Fibroblast of mammary gland (primary cell): ENCODE measurements at regions not wholly inside any gene's neighbourhood (a gene's known extent, or its start where the extent isn't known, plus 50 kb on each side); places are given as distances from the start of the nearest gene placed in this dataset.

Experiments used
- DNase-seq: peaks from one replicate; pipeline ENCODE4 v3.0.0-alpha.2; 2010; ENCODE audit warnings: low read depth
- H3K4me3 ChIP-seq: 2 replicates; pipeline ENCODE4 v1.5.1; 2011; ENCODE audit warnings: low read depth, mild to moderate bottlenecking, low read length, moderate library complexity; ENCODE audit not compliant: control insufficient read depth
- TF ChIP-seq, protein P1 (sequence below): conservative IDR thresholded peaks from 2 replicates; pipeline ENCODE4 v1.5.1; 2011; ENCODE audit warnings: low read depth, low read length, inconsistent platforms; ENCODE audit not compliant: control insufficient read depth, insufficient read depth

DNA sequence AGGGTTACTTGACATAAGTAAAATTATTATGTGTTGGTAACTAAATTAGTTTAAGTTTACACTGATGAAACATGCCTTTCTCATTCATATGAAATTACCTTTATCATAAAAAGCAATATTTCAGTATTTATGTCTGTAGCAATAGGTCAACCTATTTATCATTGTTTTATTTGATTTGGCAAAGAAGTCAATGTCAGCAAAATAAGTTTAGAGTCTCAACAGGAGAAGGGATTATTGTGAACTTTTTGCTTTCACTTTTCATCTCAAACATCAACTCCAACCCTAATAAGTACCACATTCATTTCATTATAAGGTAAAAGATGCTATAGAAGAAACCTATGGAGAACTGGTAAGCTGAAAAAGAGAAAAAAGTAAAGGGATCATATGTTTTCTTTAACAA lies 1015.4 kb upstream of the ADGRL4 start:
- TF ChIP-seq, protein P1, sequence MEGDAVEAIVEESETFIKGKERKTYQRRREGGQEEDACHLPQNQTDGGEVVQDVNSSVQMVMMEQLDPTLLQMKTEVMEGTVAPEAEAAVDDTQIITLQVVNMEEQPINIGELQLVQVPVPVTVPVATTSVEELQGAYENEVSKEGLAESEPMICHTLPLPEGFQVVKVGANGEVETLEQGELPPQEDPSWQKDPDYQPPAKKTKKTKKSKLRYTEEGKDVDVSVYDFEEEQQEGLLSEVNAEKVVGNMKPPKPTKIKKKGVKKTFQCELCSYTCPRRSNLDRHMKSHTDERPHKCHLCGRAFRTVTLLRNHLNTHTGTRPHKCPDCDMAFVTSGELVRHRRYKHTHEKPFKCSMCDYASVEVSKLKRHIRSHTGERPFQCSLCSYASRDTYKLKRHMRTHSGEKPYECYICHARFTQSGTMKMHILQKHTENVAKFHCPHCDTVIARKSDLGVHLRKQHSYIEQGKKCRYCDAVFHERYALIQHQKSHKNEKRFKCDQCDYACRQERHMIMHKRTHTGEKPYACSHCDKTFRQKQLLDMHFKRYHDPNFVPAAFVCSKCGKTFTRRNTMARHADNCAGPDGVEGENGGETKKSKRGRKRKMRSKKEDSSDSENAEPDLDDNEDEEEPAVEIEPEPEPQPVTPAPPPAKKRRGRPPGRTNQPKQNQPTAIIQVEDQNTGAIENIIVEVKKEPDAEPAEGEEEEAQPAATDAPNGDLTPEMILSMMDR: no peak
- DNase-seq: no peak
- H3K4me3 ChIP-seq: no peak overlapping the region

DNA sequence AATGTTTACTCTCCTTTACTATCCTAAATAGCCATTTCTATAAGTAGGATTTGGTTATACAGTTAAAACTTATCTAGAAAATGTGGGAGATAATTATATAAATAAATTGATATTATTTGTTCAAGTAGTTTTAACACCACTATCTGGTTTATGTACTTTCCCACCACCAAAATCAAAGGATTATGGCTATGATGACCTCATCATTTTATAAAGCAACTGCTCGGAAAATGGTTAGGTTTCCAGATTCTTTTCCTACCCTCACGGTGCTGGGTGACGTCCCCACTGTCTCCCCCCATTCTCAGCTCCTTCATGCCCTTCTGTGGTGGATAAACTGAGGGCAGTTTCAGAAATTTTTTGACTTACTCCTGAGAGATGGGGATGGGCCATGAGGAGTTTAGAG lies 1011.8 kb upstream of the ADGRL4 start:
- DNase-seq: no peak
- TF ChIP-seq, protein P1: no peak
- no peak overlapping the region for H3K4me3 ChIP-seq

DNA sequence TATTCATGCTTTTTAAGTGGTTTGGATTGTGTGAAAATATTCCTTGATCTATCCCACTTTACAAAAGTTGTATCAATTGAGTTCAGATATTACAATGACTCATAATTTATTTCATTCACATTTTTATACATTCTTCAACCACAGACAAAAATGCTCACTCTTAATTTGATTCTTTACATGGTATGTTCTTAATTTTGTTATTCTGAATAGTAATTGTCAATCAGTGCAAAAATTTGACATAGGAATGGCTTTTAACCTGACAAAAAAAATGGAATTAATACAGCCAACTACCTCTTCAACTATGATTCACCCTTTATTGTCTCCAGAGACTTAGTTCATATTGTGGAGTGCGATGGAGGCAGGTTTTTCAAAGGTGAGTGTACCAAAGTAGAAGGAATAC lies 1002.4 kb upstream of the ADGRL4 start:
- DNase-seq: no peak
- TF ChIP-seq, protein P1: no peak
- H3K4me3 ChIP-seq: no peak overlapping the region

DNA sequence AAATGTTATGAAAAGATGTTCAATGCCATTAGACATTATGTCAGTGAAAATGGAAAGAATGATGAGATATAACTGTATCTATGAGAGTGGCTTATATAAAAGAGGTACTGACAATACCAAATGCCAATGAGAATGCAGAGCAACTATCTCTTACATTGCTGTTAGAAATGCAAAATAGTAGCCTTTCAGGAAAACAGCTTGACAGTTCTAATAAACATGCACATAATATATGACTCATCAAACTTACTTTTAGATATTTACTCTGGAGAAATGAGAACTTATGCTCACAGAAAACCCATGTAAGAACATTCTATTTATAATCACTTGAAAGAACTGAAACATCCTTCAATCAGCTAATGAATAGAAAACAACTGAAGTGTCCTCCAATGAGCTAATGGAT lies 996.7 kb upstream of the ADGRL4 start:
- H3K4me3 ChIP-seq: no peak overlapping the region
- peak; percentile 12 for DNase-seq
- TF ChIP-seq, protein P1: no peak

DNA sequence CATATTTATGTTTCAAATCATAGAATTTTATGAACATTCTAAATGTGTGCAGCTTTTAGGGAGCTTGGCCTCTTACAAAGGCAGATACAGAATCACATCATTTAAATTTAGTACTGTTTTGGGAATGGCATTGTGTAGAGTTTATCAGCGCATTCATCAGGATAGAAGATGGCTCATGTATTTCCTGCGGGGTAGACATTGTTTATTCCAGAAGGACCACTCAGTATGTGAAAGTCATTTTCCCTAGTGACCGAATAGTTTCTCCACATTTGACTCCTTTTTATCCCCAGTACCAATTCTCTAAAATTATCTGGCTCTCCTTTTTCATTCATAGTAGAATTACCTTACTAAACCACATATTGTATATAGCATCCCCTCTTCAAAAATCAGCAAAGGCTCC lies 981.9 kb upstream of the ADGRL4 start:
- DNase-seq: no peak
- no peak overlapping the region for H3K4me3 ChIP-seq
- TF ChIP-seq, protein P1: no peak

DNA sequence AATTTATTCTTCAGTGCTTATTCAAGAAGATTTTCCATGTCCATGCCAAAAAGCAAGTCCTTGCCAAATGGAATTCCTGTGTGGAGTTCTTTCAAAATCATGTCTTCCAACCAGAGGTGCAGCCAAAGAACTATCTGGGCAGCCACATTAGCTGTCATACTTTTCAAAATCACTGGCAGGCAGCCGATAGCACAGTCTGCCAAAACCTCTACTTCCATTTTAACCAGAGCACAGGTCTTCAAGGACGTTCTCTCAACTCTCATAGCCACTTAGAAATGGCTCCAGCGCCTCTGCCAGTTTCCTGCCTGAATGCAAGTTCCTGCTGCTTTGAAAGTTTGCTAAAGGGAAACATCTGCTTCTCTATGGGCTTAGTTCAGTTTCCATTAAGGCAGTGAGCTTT lies 975.7 kb upstream of the ADGRL4 start:
- TF ChIP-seq, protein P1: no peak
- no peak overlapping the region for H3K4me3 ChIP-seq
- DNase-seq: peak; percentile 89

DNA sequence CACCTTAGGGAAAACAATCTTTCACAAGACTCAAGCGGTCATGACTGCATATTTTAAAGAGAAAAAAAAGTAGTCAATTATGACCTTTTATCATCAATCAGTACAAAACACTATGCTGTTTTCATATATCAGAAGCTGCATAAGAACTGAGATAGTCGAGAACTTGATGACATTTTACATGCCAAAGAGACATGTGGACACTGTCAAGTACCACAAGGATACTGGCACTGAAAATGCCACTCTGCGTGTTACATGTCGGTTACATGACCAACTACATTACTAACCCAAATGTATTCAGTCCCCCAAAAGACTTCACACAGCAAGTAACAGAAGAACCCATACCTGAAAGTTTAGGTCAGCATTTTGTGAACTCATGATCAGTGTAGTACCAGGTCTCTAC lies 975.0 kb upstream of the ADGRL4 start:
- no peak for DNase-seq
- TF ChIP-seq, protein P1: no peak

More for the DNA sequence above, 975.0 kb upstream of the ADGRL4 start:
- H3K4me3 ChIP-seq: no peak overlapping the region
